Hematopoietic multipotent progenitor cell treated with erythropoietin and hydrocortisone succinate and interleukin-3 and kit ligand, for 17 days (in vitro differentiated cells): ENCODE measurements at regions not wholly inside any gene's neighbourhood (a gene's known extent, or its start where the extent isn't known, plus 50 kb on each side); places are given as distances from the start of the nearest gene placed in this dataset.
"Not testable (repeated sequence)": the region's sequence is repeated elsewhere in the genome, so short reads cannot be mapped to it uniquely, and the experiment has no call there.

Experiments used
- DNase-seq: peaks from one replicate; pipeline ENCODE4 v3.0.0-alpha.2; 2015; ENCODE audit warnings: low spot score

- no peak for DNase-seq
Observed at GRCh38 chr16:77488652-77489051, 53.8 kb upstream of the ADAMTS18 start.

- no peak for DNase-seq
Observed at GRCh38 chr16:77491091-77491490, 56.3 kb upstream of the ADAMTS18 start.

GRCh38 chr16:77496934-77497333 lies 62.1 kb upstream of the ADAMTS18 start:
- DNase-seq, result no peak

DNA sequence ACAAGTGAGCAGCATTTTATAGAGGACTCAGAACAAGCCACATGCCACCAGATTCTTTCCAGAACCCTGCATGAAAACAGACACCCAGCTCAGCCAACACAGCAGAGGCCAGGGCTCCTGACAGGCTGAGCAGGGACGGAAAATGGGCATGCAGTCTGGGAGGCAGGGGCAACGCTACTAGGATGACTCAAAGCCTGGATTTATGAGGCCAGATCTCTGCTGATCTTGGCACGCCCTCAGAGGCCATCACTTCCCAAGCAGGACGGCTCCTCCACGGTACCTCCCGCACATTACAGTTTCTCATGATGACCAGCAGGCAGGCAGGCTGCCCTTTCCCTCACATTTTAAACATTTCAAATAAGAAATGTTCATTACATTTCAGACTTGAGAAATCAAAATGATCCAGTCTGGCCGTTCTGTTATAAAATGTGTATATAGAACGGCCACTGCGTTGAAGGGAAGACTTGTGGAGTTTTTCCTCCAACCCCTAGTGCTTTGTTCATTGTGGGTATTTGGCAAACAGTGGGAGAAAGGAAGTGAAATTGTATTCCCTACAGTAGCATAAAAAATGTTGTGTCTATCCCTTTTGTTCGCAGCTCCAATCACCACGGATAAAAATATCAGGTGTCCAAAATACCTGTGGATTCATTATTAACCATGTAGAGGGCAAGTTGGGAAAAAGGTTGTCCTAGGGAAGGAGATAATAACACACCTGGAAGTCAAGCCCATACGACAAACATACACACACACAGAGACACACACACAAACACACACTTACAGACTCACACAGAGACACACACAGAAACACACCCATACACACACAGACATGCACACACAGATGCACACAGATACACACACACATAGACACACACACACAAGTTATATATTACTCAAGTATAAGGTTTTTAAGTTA lies 64.8 kb upstream of the ADAMTS18 start:
- DNase-seq, result no peak

DNA sequence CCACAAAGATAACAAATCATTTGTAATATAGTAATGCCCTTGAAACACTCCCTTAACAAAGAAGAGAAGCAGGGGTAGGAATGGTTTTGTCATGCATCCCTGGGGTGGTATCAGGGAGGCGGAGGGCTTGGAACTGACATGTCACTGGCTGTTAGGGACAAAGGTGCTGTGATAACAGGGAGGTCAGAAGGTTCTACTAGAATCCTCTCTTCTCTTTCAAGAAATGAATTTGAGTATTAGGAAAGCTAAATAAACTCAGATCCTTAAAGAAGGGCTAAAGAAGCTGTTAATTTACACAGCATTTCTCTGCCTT lies 65.4 kb upstream of the ADAMTS18 start:
- no peak for DNase-seq

- no peak for DNase-seq
Observed at GRCh38 chr16:77500934-77501664, 66.3 kb upstream of the ADAMTS18 start.

DNA sequence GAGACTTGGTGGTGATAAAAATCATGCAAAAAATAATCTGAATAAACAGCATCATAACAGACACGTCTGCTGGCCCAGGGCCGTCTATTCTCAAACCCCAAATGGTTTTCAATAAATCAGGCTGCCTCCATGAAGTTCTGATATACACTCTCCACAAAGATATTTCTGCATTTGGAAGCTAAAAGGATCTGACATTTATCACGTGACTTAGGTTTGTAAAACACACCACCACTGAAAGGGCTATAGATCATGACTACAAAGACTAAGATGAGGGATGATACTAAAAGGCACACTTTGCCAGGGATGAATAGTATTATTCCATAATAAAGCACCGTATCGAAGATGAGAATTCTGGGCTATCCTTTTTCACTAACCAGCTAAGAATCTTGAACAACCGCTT lies 67.6 kb upstream of the ADAMTS18 start:
- no peak for DNase-seq

- not testable (repeated sequence) for DNase-seq
Observed at GRCh38 chr16:77506492-77506891, 71.7 kb upstream of the ADAMTS18 start.

GRCh38 chr16:77509051-77509450 lies 74.2 kb upstream of the ADAMTS18 start:
- no peak for DNase-seq

GRCh38 chr16:77509796-77510195 lies 75.0 kb upstream of the ADAMTS18 start:
- no peak for DNase-seq

DNA sequence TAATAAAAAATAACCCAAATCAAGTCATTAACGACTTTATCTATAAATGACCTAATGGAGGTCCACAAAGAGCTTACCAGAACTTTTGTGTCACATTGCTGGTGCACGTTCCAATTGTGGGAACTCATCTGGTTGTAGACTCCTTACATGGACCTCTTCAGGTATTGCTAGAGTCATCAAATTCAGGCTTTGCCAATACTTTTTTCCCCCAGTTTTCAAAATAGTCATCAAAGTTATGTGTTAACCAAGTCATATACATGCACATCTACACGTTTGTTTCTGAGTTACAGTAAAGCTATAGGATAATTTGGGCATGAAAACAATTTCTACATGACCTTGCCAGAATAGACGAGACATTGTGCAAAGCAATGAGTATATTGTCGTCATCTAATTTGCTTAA lies 76.2 kb upstream of the ADAMTS18 start:
- DNase-seq, result no peak

- DNase-seq, result no peak
Observed at GRCh38 chr16:77514500-77515220, 79.8 kb upstream of the ADAMTS18 start.

- not testable (repeated sequence) for DNase-seq
Observed at GRCh38 chr16:77525226-77525625, 90.4 kb upstream of the ADAMTS18 start.

DNA sequence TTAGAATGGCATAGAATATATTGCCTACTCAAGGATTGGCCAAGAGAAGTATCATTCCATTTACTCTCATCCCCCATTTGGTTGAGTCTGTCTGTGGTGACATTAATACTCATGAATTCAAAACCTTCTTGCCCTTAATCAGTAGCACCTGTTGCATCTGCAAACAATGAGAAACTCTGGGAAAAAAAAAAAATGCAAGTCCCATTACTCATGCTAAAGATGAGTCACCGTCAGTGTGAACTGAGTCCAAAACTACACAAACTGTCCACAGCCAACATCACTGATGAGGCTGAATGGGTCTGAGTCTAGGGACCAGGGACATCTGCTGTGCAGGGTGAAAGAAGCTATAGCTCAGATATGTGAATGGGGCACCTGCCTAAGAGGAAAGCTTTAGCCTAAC lies 96.9 kb upstream of the ADAMTS18 start:
- no peak for DNase-seq

- no peak for DNase-seq
Observed at GRCh38 chr16:77536809-77537208, 102.0 kb upstream of the ADAMTS18 start.

DNA sequence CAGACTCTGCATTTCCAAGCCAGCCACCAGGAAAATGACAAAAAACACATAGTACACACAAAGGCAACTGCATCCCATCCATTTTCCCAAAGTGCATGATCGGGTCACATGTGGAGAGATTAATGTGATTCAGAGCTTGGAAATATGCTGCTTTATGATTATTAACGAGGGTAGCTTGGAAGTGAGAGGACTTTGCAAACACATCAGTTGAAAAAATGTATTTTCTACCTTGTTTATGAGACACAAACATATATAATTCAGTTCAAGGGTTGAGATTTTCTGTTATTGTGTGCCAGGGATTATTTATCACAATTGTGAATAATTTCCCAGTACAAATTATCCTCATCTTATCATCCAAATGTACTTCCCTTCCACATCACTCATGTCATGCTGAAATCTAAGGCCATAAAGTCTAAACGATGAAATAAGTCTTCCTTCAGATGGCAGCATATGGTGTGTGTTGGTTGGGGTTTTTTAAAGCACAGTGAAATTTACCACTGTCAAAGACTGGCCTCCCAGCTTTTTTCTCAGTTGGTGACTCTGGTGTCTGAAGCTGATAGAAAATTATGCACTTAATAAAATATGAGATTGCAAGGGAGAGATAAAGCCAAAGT lies 104.7 kb upstream of the ADAMTS18 start:
- DNase-seq, result no peak

DNA sequence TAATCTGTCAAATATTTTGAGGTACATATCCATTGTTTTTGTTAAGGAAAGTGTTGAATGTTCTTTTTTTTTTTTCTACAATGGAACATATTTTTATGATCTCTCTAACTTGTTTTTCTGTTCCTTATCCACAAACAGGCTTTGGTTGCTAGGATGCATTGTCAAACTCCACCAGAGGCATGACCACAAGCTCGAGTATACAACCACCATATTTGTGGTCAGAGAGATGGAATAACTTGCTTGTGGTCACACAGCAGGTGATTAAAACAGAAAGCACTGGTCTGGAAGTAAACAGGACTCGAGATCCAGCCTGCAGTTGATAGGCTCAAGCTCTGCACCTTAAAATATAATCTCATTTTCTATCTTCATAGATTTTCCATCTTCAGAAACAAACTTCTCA lies 105.8 kb upstream of the ADAMTS18 start:
- DNase-seq, result no peak

GRCh38 chr16:77541165-77541564 lies 106.3 kb upstream of the ADAMTS18 start:
- DNase-seq, result no peak

DNA sequence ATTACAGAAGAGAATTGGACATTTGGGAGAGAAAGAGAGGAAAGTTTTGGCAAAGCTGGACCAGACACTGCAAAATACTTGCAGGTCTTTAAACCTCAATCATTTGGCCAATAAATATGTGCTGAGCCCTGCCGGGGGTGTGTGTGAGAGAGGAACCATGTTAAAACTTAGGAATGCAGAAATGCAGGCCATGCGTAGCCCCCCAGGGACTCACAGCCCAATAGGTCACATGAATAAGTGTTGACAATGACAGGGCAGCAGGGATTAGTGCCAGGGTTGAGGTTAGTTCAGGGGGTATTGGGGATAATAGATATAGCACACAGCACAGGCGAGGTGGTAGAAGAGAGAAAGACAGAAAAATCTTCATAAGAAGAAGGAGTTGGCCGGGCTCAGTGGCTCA lies 113.3 kb upstream of the ADAMTS18 start:
- no peak for DNase-seq

GRCh38 chr16:77548766-77549165 lies 113.9 kb upstream of the ADAMTS18 start:
- DNase-seq, result no peak

DNA sequence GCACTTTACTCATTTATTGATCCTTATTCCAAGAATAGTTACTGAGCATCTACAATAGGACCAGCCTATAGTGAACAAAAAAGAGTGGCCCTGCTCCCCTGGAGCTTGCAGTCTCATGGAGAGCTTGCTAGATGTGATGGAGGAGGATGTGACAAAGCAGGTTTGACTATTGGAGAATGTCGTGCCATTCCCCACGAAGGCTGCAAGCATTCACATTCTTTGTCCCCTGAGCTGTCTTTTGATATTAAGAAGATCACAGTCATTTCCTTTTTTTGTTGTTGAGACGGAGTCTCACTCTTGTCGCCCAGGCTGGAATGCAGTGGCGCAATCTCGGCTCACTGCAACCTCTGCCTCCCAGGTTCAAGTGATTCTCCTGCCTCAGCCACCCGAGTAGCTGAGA lies 115.0 kb upstream of the ADAMTS18 start:
- no peak for DNase-seq

GRCh38 chr16:77551357-77551756 lies 116.5 kb upstream of the ADAMTS18 start:
- no peak for DNase-seq
